Suprapubic skin (tissue), 3 donors: ENCODE measurements at regions not wholly inside any gene's neighbourhood (a gene's known extent, or its start where the extent isn't known, plus 50 kb on each side); places are given as distances from the start of the nearest gene placed in this dataset.

Source experiments
- CTCF ChIP-seq, 2 donors: fragments of 200-600 bp in 1 of 2; fragments of 450-650 bp in 1 of 2; sonication (generic) in 1 of 2; IDR thresholded peaks; one replicate each; pipeline ENCODE4 v1.5.1; 2016 to 2019; ENCODE audit warnings: antibody characterized with exemption in 2 of 2, mild to moderate bottlenecking in 1 of 2, moderate library complexity in 1 of 2
- POLR2AphosphoS5 ChIP-seq, 3 donors: sonication (generic); formaldehyde crosslinking; IDR thresholded peaks; one replicate each; pipeline ENCODE4 v1.6.1; 2017; ENCODE audit warnings: antibody characterized with exemption in 3 of 3

GRCh38 chrX:35700121-35700520, 98.0 kb upstream of the MAGEB16 start:
- TF ChIP-seq CTCF (IDR thresholded peaks at IDR 0.05) (no peak), POLR2AphosphoS5 (IDR thresholded peaks at IDR 0.05) (no peak)
